HG02870 (cell line): ENCODE measurements at regions not wholly inside any gene's neighbourhood (a gene's known extent, or its start where the extent isn't known, plus 50 kb on each side); places are given as distances from the start of the nearest gene placed in this dataset.
"Not testable (repeated sequence)": the region's sequence is repeated elsewhere in the genome, so short reads cannot be mapped to it uniquely, and the experiment has no call there.

Experiments used
- ATAC-seq: cut with Tn5 transposase; IDR thresholded peaks from one replicate; pipeline ENCODE4 v1.9.1; 2021; ENCODE audit warnings: mild to moderate bottlenecking, moderate library complexity; ENCODE audit not compliant: unreplicated experiment

GRCh38 chrX:74181976-74182375 is 122.0 kb upstream of the ZCCHC13 start:
- ATAC-seq = not testable (repeated sequence)

GRCh38 chrX:74180716-74181115 is 123.3 kb upstream of the ZCCHC13 start:
- ATAC-seq = no peak

- no peak for ATAC-seq
These were observed 124.0 kb upstream of the ZCCHC13 start for GRCh38 chrX:74179990-74180389.

- no peak for ATAC-seq
These were observed 124.5 kb upstream of the ZCCHC13 start for GRCh38 chrX:74179499-74179898.

GRCh38 chrX:74179071-74179470 is 124.9 kb upstream of the ZCCHC13 start:
- no peak for ATAC-seq

- no peak for ATAC-seq
These were observed 125.4 kb upstream of the ZCCHC13 start for GRCh38 chrX:74178536-74178935.

- ATAC-seq = no peak
These were observed 132.5 kb upstream of the ZCCHC13 start for GRCh38 chrX:74171465-74171864.

- ATAC-seq = no peak
These were observed 141.8 kb upstream of the ZCCHC13 start for GRCh38 chrX:74162199-74162598.

GRCh38 chrX:74160816-74161215 is 143.2 kb upstream of the ZCCHC13 start:
- no peak for ATAC-seq

- ATAC-seq = no peak
These were observed 143.6 kb upstream of the ZCCHC13 start for GRCh38 chrX:74160358-74160757.

- ATAC-seq = no peak
These were observed 156.5 kb upstream of the ZCCHC13 start for GRCh38 chrX:74147439-74147838.

- no peak for ATAC-seq
These were observed 165.0 kb upstream of the ZCCHC13 start for GRCh38 chrX:74138943-74139342.

- ATAC-seq = peak; percentile 84
These were observed 170.7 kb upstream of the ZCCHC13 start for GRCh38 chrX:74133156-74133796.

- ATAC-seq = no peak
These were observed 171.7 kb upstream of the ZCCHC13 start for GRCh38 chrX:74132280-74132679.

- no peak for ATAC-seq
These were observed 184.7 kb upstream of the ZCCHC13 start for GRCh38 chrX:74119016-74119910.

- no peak for ATAC-seq
These were observed 185.7 kb upstream of the ZCCHC13 start for GRCh38 chrX:74117962-74118902.

- no peak for ATAC-seq
These were observed 192.7 kb upstream of the ZCCHC13 start for GRCh38 chrX:74111245-74111644.

- ATAC-seq = no peak
These were observed 196.3 kb upstream of the ZCCHC13 start for GRCh38 chrX:74107666-74108065.

GRCh38 chrX:74104356-74105015 is 199.5 kb upstream of the ZCCHC13 start:
- no peak for ATAC-seq

GRCh38 chrX:74098407-74098806 is 205.6 kb upstream of the ZCCHC13 start:
- ATAC-seq = not testable (repeated sequence)

GRCh38 chrX:74090049-74090448 is 213.9 kb upstream of the ZCCHC13 start:
- ATAC-seq = no peak
